Memory B cell (primary cell): ENCODE measurements at regions not wholly inside any gene's neighbourhood (a gene's known extent, or its start where the extent isn't known, plus 50 kb on each side); places are given as distances from the start of the nearest gene placed in this dataset.
"Not testable (repeated sequence)": the region's sequence is repeated elsewhere in the genome, so short reads cannot be mapped to it uniquely, and the experiment has no call there.

ENCODE experiments used
- ATAC-seq: fragments of 150-1000 bp; cut with Tn5 transposase; 2 replicates; pipeline ENCODE4 v1.10.0; 2021; ENCODE audit warnings: low read depth, mild to moderate bottlenecking, moderate library complexity
- DNase-seq, 2 donors: peaks; one replicate each; pipeline ENCODE4 v3.0.0; 2022; ENCODE audit warnings: low spot score in 2 of 2
- H3K27ac Mint-ChIP-seq: one replicate; pipeline ENCODE4 v1.8.0; 2022; ENCODE audit warnings: mild to moderate bottlenecking, moderate library complexity, mixed read lengths
- H3K27me3 Mint-ChIP-seq: one replicate; pipeline ENCODE4 v1.8.0; 2022; ENCODE audit warnings: mixed read lengths
- H3K36me3 Mint-ChIP-seq: one replicate; pipeline ENCODE4 v1.8.0; 2022; ENCODE audit warnings: mild to moderate bottlenecking, mixed read lengths
- H3K4me1 Mint-ChIP-seq: one replicate; pipeline ENCODE4 v1.8.0; 2022; ENCODE audit warnings: mixed read lengths
- H3K4me3 Mint-ChIP-seq: one replicate; pipeline ENCODE4 v1.8.0; 2022; ENCODE audit warnings: mild to moderate bottlenecking, moderate library complexity, mixed read lengths
- H3K9me3 Mint-ChIP-seq: one replicate; pipeline ENCODE4 v1.8.0; 2022; ENCODE audit warnings: mixed read lengths

GRCh38 chr5:112472614-112473013, 53.5 kb upstream of the EPB41L4A start:
- no peaks in the 10 kb centered on the region for H3K9me3 Mint-ChIP-seq
- H3K27me3 Mint-ChIP-seq: peaks cover 14% of the 10 kb centered on the region
- H3K27ac Mint-ChIP-seq: no peak overlapping the region
- H3K4me1 Mint-ChIP-seq: no peaks in the 10 kb centered on the region
- H3K36me3 Mint-ChIP-seq: no peaks in the 10 kb centered on the region
- H3K4me3 Mint-ChIP-seq: no peak overlapping the region
- no peak for DNase-seq
- no peak for ATAC-seq

- Mint-ChIP-seq H3K9me3 (no peaks in the 10 kb centered on the region), H3K4me1 (no peaks in the 10 kb centered on the region), H3K27ac (no peak overlapping the region), H3K4me3 (no peak overlapping the region), H3K36me3 (no peaks in the 10 kb centered on the region), H3K27me3 (peaks cover 13% of the 10 kb centered on the region)
- ATAC-seq: no peak
- DNase-seq: no peak
These were observed 54.9 kb upstream of the EPB41L4A start for GRCh38 chr5:112473989-112474388.

GRCh38 chr5:112475747-112476365, 56.8 kb upstream of the EPB41L4A start:
- H3K4me3 Mint-ChIP-seq: no peak overlapping the region
- no peaks in the 10 kb centered on the region for H3K36me3 Mint-ChIP-seq
- no peak overlapping the region for H3K27ac Mint-ChIP-seq
- H3K4me1 Mint-ChIP-seq: no peaks in the 10 kb centered on the region
- DNase-seq: no peak
- peaks cover 8% of the 10 kb centered on the region for H3K27me3 Mint-ChIP-seq
- no peaks in the 10 kb centered on the region for H3K9me3 Mint-ChIP-seq
- no peak for ATAC-seq

- Mint-ChIP-seq H3K27ac (no peak overlapping the region), H3K27me3 (peaks cover 4% of the 10 kb centered on the region), H3K9me3 (peaks cover 4% of the 10 kb centered on the region), H3K36me3 (peaks cover 11% of the 10 kb centered on the region), H3K4me3 (no peak overlapping the region), H3K4me1 (no peaks in the 10 kb centered on the region)
- ATAC-seq (no peak), DNase-seq (no peak)
These were observed 60.3 kb upstream of the EPB41L4A start for GRCh38 chr5:112479418-112479817.

- Mint-ChIP-seq H3K27ac (no peak overlapping the region), H3K4me1 (no peaks in the 10 kb centered on the region), H3K27me3 (peaks cover 6% of the 10 kb centered on the region)
These were observed 61.4 kb upstream of the EPB41L4A start for GRCh38 chr5:112480501-112480900.

GRCh38 chr5:112483704-112484103, 64.6 kb upstream of the EPB41L4A start:
- H3K27ac Mint-ChIP-seq: no peak overlapping the region
- no peaks in the 10 kb centered on the region for H3K4me1 Mint-ChIP-seq
- H3K9me3 Mint-ChIP-seq: peaks cover 4% of the 10 kb centered on the region
- peaks cover 8% of the 10 kb centered on the region for H3K27me3 Mint-ChIP-seq
- peaks cover 12% of the 10 kb centered on the region for H3K36me3 Mint-ChIP-seq
- H3K4me3 Mint-ChIP-seq: no peak overlapping the region
- no peak for DNase-seq
- no peak for ATAC-seq

More at GRCh38 chr5:112480501-112480900, 61.4 kb upstream of the EPB41L4A start:
- no peak overlapping the region for H3K4me3 Mint-ChIP-seq
- ATAC-seq (no peak), DNase-seq (no peak)
- peaks cover 12% of the 10 kb centered on the region for H3K36me3 Mint-ChIP-seq
- peaks cover 4% of the 10 kb centered on the region for H3K9me3 Mint-ChIP-seq

- H3K4me1 Mint-ChIP-seq: no peaks in the 10 kb centered on the region
- H3K27me3 Mint-ChIP-seq: peaks cover 8% of the 10 kb centered on the region
- H3K27ac Mint-ChIP-seq: no peak overlapping the region
- peaks cover 12% of the 10 kb centered on the region for H3K36me3 Mint-ChIP-seq
- peaks cover 4% of the 10 kb centered on the region for H3K9me3 Mint-ChIP-seq
- ATAC-seq: no peak
- no peak overlapping the region for H3K4me3 Mint-ChIP-seq
- DNase-seq: no peak
These were observed 66.9 kb upstream of the EPB41L4A start for GRCh38 chr5:112485934-112486355.

GRCh38 chr5:112491257-112491656, 72.2 kb upstream of the EPB41L4A start:
- H3K27me3 Mint-ChIP-seq: peaks cover 2% of the 10 kb centered on the region
- no peaks in the 10 kb centered on the region for H3K36me3 Mint-ChIP-seq
- H3K9me3 Mint-ChIP-seq: no peaks in the 10 kb centered on the region
- H3K4me3 Mint-ChIP-seq: no peak overlapping the region
- ATAC-seq: no peak
- no peak overlapping the region for H3K27ac Mint-ChIP-seq
- DNase-seq: no peak
- H3K4me1 Mint-ChIP-seq: peaks cover 8% of the 10 kb centered on the region

- Mint-ChIP-seq H3K9me3 (no peaks in the 10 kb centered on the region), H3K27ac (no peak overlapping the region), H3K4me3 (no peak overlapping the region), H3K36me3 (no peaks in the 10 kb centered on the region), H3K4me1 (peaks cover 8% of the 10 kb centered on the region), H3K27me3 (peaks cover 2% of the 10 kb centered on the region)
- peak; percentile 24 to 49 for DNase-seq
- ATAC-seq: peak; percentile 100
These were observed 73.2 kb upstream of the EPB41L4A start for GRCh38 chr5:112492291-112492690.

GRCh38 chr5:112503749-112504501, 84.8 kb upstream of the EPB41L4A start:
- DNase-seq, H3K4me1 Mint-ChIP-seq, H3K9me3 Mint-ChIP-seq, H3K36me3 Mint-ChIP-seq, H3K27me3 Mint-ChIP-seq, ATAC-seq, H3K4me3 Mint-ChIP-seq: not testable (repeated sequence)
- peak overlapping the region; percentile 7 for H3K27ac Mint-ChIP-seq

- not testable (repeated sequence) for H3K27ac Mint-ChIP-seq, H3K4me3 Mint-ChIP-seq, DNase-seq, H3K27me3 Mint-ChIP-seq, H3K36me3 Mint-ChIP-seq, H3K9me3 Mint-ChIP-seq, H3K4me1 Mint-ChIP-seq, ATAC-seq
These were observed 90.0 kb upstream of the EPB41L4A start for GRCh38 chr5:112509097-112509496.

- Mint-ChIP-seq H3K9me3 (peaks cover 1% of the 10 kb centered on the region), H3K4me1 (peaks cover 6% of the 10 kb centered on the region), H3K4me3 (no peak overlapping the region), H3K27me3 (no peaks in the 10 kb centered on the region), H3K27ac (no peak overlapping the region), H3K36me3 (peaks cover 2% of the 10 kb centered on the region)
- no peak for ATAC-seq
- DNase-seq: no peak
These were observed 92.8 kb upstream of the EPB41L4A start for GRCh38 chr5:112511920-112512319.

- Mint-ChIP-seq H3K4me1 (peaks cover 6% of the 10 kb centered on the region), H3K4me3 (no peak overlapping the region), H3K36me3 (peaks cover 2% of the 10 kb centered on the region), H3K27ac (no peak overlapping the region), H3K27me3 (no peaks in the 10 kb centered on the region), H3K9me3 (peaks cover 1% of the 10 kb centered on the region)
- ATAC-seq (no peak), DNase-seq (no peak)
These were observed 93.8 kb upstream of the EPB41L4A start for GRCh38 chr5:112512901-112513300.

- no peaks in the 10 kb centered on the region for H3K9me3 Mint-ChIP-seq
- no peak overlapping the region for H3K4me3 Mint-ChIP-seq
- no peak for ATAC-seq
- peaks cover 2% of the 10 kb centered on the region for H3K36me3 Mint-ChIP-seq
- no peak for DNase-seq
- H3K27me3 Mint-ChIP-seq: no peaks in the 10 kb centered on the region
- peaks cover 9% of the 10 kb centered on the region for H3K4me1 Mint-ChIP-seq
- H3K27ac Mint-ChIP-seq: no peak overlapping the region
These were observed 95.0 kb upstream of the EPB41L4A start for GRCh38 chr5:112514111-112514510.

GRCh38 chr5:112520474-112520873, 101.4 kb upstream of the EPB41L4A start:
- H3K27me3 Mint-ChIP-seq, H3K9me3 Mint-ChIP-seq, H3K36me3 Mint-ChIP-seq: not testable (repeated sequence)
- ATAC-seq (peak; percentile 37), DNase-seq (peak in 1 of 2 donors; percentile 35)
- Mint-ChIP-seq H3K4me1 (peaks cover 58% of the 10 kb centered on the region), H3K27ac (peak overlapping the region; percentile 84), H3K4me3 (peak overlapping the region; percentile 71)
